MM.1S (cell line): ENCODE measurements at regions not wholly inside any gene's neighbourhood (a gene's known extent, or its start where the extent isn't known, plus 50 kb on each side); places are given as distances from the start of the nearest gene placed in this dataset.

ENCODE experiments used
- DNase-seq: peaks from one replicate; pipeline ENCODE4 v3.0.0-alpha.2; 2015
- H2AFZ ChIP-seq: fragments of 300-600 bp; sonication (generic); 2 replicates; pipeline ENCODE4 v1.6.0; 2016; ENCODE audit warnings: antibody characterized with exemption, low read length
- H3F3A ChIP-seq: fragments of 300-600 bp; sonication (generic); 2 replicates; pipeline ENCODE4 v1.6.1; 2016; ENCODE audit warnings: mild to moderate bottlenecking, antibody characterized with exemption, low read length, moderate library complexity, mixed read lengths; ENCODE audit not compliant: insufficient read depth
- H3K27ac ChIP-seq: fragments of 300-600 bp; sonication (generic); 2 replicates; pipeline ENCODE4 v1.5.1; 2016; ENCODE audit warnings: mild to moderate bottlenecking, low read length
- H3K27me3 ChIP-seq: fragments of 300-600 bp; sonication (generic); replicated peaks from 2 replicates; pipeline ENCODE4 v1.6.0; 2016; ENCODE audit warnings: low read length; ENCODE audit not compliant: insufficient read depth
- H3K36me3 ChIP-seq: fragments of 300-600 bp; sonication (generic); replicated peaks from 2 replicates; pipeline ENCODE4 v1.6.1; 2016; ENCODE audit warnings: mild to moderate bottlenecking, low read length, mixed read lengths; ENCODE audit not compliant: insufficient read depth
- H3K4me1 ChIP-seq: fragments of 300-600 bp; sonication (generic); 2 replicates; pipeline ENCODE4 v1.6.1; 2016; ENCODE audit warnings: low read length, mixed read lengths
- H3K4me2 ChIP-seq: fragments of 300-600 bp; sonication (generic); 2 replicates; pipeline ENCODE4 v1.6.0; 2016; ENCODE audit warnings: low read depth, low read length
- H3K4me3 ChIP-seq: fragments of 300-600 bp; sonication (generic); 2 replicates; pipeline ENCODE4 v1.5.1; 2016; ENCODE audit warnings: low read length, mixed read lengths
- H3K79me2 ChIP-seq: fragments of 300-600 bp; sonication (generic); 2 replicates; pipeline ENCODE4 v1.6.1; 2016; ENCODE audit warnings: mixed run types, low read length, mixed read lengths
- H3K9ac ChIP-seq: fragments of 300-600 bp; sonication (generic); 2 replicates; pipeline ENCODE4 v1.6.1; 2016; ENCODE audit warnings: low read length, mixed read lengths
- H3K9me2 ChIP-seq: fragments of 300-600 bp; sonication (generic); replicated peaks from 2 replicates; pipeline ENCODE4 v1.6.1; 2016; ENCODE audit warnings: mild to moderate bottlenecking, low read length, mixed read lengths; ENCODE audit not compliant: insufficient read depth
- H3K9me3 ChIP-seq: fragments of 300-600 bp; sonication (generic); replicated peaks from 2 replicates; pipeline ENCODE4 v1.6.1; 2016; ENCODE audit warnings: mild to moderate bottlenecking, low read length, mixed read lengths; ENCODE audit not compliant: insufficient read depth
- H4K20me1 ChIP-seq: fragments of 300-600 bp; sonication (generic); 2 replicates; pipeline ENCODE4 v1.6.1; 2016; ENCODE audit warnings: mild to moderate bottlenecking, low read length, moderate library complexity, mixed read lengths; ENCODE audit not compliant: insufficient read depth
- CTCF ChIP-seq: fragments of 300-600 bp; sonication (generic); IDR thresholded peaks from 2 replicates; pipeline ENCODE4 v1.5.1; 2016; ENCODE audit warnings: antibody characterized with exemption, low read length, mixed read lengths
- EZH2 ChIP-seq: fragments of 300-600 bp; sonication (generic); optimal IDR thresholded peaks from 2 replicates; pipeline ENCODE3; 2017; ENCODE audit warnings: low read depth, mild to moderate bottlenecking, antibody characterized with exemption, low read length, mixed read lengths
- EZH2phosphoT487 ChIP-seq: fragments of 300-600 bp; sonication (generic); IDR thresholded peaks from 2 replicates; pipeline ENCODE4 v1.6.1; 2018; ENCODE audit warnings: antibody characterized with exemption, low read length

GRCh38 chr16:74064120-74064735 is 232.4 kb upstream of the PSMD7 start:
- TF ChIP-seq EZH2phosphoT487: no peak
- no peak for TF ChIP-seq EZH2
- no peaks in the 10 kb centered on the region for H3K27me3 ChIP-seq
- no peak for DNase-seq

GRCh38 chr16:74053826-74054225 is 242.8 kb upstream of the PSMD7 start:
- Histone ChIP-seq H3K27ac (no peak overlapping the region), H4K20me1 (no peaks in the 10 kb centered on the region), H3K4me2 (no peak overlapping the region), H2AFZ (no peak overlapping the region), H3K79me2 (no peaks in the 10 kb centered on the region), H3K9ac (no peak overlapping the region), H3K36me3 (no peaks in the 10 kb centered on the region), H3K9me3 (no peaks in the 10 kb centered on the region), H3F3A (no peaks in the 10 kb centered on the region), H3K4me3 (no peak overlapping the region), H3K9me2 (no peaks in the 10 kb centered on the region), H3K27me3 (no peaks in the 10 kb centered on the region), H3K4me1 (no peaks in the 10 kb centered on the region)
- TF ChIP-seq EZH2phosphoT487: no peak
- no peak for TF ChIP-seq CTCF
- TF ChIP-seq EZH2: no peak
- DNase-seq: no peak

More at GRCh38 chr16:74064120-74064735, 232.4 kb upstream of the PSMD7 start:
- H3K4me3 ChIP-seq: no peak overlapping the region
- H3F3A ChIP-seq: no peaks in the 10 kb centered on the region
- no peaks in the 10 kb centered on the region for H3K9me2 ChIP-seq
- no peaks in the 10 kb centered on the region for H3K4me1 ChIP-seq
- no peak overlapping the region for H3K4me2 ChIP-seq
- no peaks in the 10 kb centered on the region for H3K79me2 ChIP-seq
- H3K27ac ChIP-seq: no peak overlapping the region
- H4K20me1 ChIP-seq: no peaks in the 10 kb centered on the region
- H3K9ac ChIP-seq: no peak overlapping the region
- no peak overlapping the region for H2AFZ ChIP-seq
- H3K9me3 ChIP-seq: no peaks in the 10 kb centered on the region
- no peaks in the 10 kb centered on the region for H3K36me3 ChIP-seq

GRCh38 chr16:74053312-74053711 is 243.3 kb upstream of the PSMD7 start:
- no peaks in the 10 kb centered on the region for H3K36me3 ChIP-seq
- H4K20me1 ChIP-seq: no peaks in the 10 kb centered on the region
- H3K27me3 ChIP-seq: no peaks in the 10 kb centered on the region
- no peaks in the 10 kb centered on the region for H3K4me1 ChIP-seq
- DNase-seq: no peak
- H3F3A ChIP-seq: no peaks in the 10 kb centered on the region
- no peak overlapping the region for H3K4me3 ChIP-seq
- H3K9me3 ChIP-seq: no peaks in the 10 kb centered on the region
- no peak overlapping the region for H3K27ac ChIP-seq
- TF ChIP-seq EZH2: no peak
- no peak for TF ChIP-seq CTCF
- no peak for TF ChIP-seq EZH2phosphoT487
- H3K9ac ChIP-seq: no peak overlapping the region
- H3K4me2 ChIP-seq: no peak overlapping the region
- no peak overlapping the region for H2AFZ ChIP-seq
- H3K79me2 ChIP-seq: no peaks in the 10 kb centered on the region
- H3K9me2 ChIP-seq: no peaks in the 10 kb centered on the region

- H3K9me2 ChIP-seq: no peaks in the 10 kb centered on the region
- H4K20me1 ChIP-seq: no peaks in the 10 kb centered on the region
- no peak for DNase-seq
- TF ChIP-seq CTCF: no peak
- no peak for TF ChIP-seq EZH2
- TF ChIP-seq EZH2phosphoT487: no peak
- H3K4me3 ChIP-seq: no peak overlapping the region
- no peak overlapping the region for H3K4me2 ChIP-seq
- H3K79me2 ChIP-seq: no peaks in the 10 kb centered on the region
- no peaks in the 10 kb centered on the region for H3K9me3 ChIP-seq
- no peak overlapping the region for H2AFZ ChIP-seq
- no peaks in the 10 kb centered on the region for H3K36me3 ChIP-seq
- H3K27me3 ChIP-seq: no peaks in the 10 kb centered on the region
- H3K27ac ChIP-seq: no peak overlapping the region
- H3K4me1 ChIP-seq: no peaks in the 10 kb centered on the region
- no peak overlapping the region for H3K9ac ChIP-seq
- no peaks in the 10 kb centered on the region for H3F3A ChIP-seq
Observed at GRCh38 chr16:74052016-74052415, 244.6 kb upstream of the PSMD7 start.
